Liver (tissue), 8 donors: ENCODE measurements at regions not wholly inside any gene's neighbourhood (a gene's known extent, or its start where the extent isn't known, plus 50 kb on each side); places are given as distances from the start of the nearest gene placed in this dataset.

Experiments used
- DNase-seq: peaks from one replicate; pipeline ENCODE4 v3.0.0-alpha.2; 2017; ENCODE audit warnings: low spot score
- H3K27ac ChIP-seq, 2 donors: one replicate each; pipeline ENCODE4 v1.7.0; 2013; ENCODE audit warnings: inconsistent platforms in 2 of 2, low read length in 2 of 2, control low read depth in 1 of 2, low read depth in 1 of 2, mild to moderate bottlenecking in 1 of 2
- H3K27me3 ChIP-seq, 4 donors: one replicate each; pipeline versions ENCODE4 v1.6.1 to v1.7.0; 2013; ENCODE audit warnings: low read length in 3 of 4, inconsistent platforms in 1 of 4, mild to moderate bottlenecking in 1 of 4, moderate library complexity in 1 of 4; ENCODE audit not compliant: control insufficient read depth in 4 of 4, insufficient read depth in 4 of 4
- H3K36me3 ChIP-seq, 4 donors: one replicate each; pipeline versions ENCODE4 v1.6.1 to v1.7.0; 2013; ENCODE audit warnings: low read length in 3 of 4, mild to moderate bottlenecking in 3 of 4, low read depth in 1 of 4, moderate library complexity in 1 of 4; ENCODE audit not compliant: control insufficient read depth in 4 of 4, insufficient read depth in 3 of 4
- H3K4me1 ChIP-seq, 4 donors: one replicate each; pipeline versions ENCODE4 v1.6.1 to v1.7.0; 2013; ENCODE audit warnings: low read length in 3 of 4, mild to moderate bottlenecking in 3 of 4, moderate library complexity in 1 of 4; ENCODE audit not compliant: control insufficient read depth in 4 of 4, insufficient read depth in 4 of 4
- H3K4me3 ChIP-seq, 3 donors: one replicate each; pipeline versions ENCODE4 v1.6.1 to v1.7.0; 2013; ENCODE audit warnings: low read length in 3 of 3, control low read depth in 1 of 3, low read depth in 1 of 3, mild to moderate bottlenecking in 1 of 3
- H3K9ac ChIP-seq, 2 donors: one replicate each; pipeline ENCODE4 v1.7.0; 2013; ENCODE audit warnings: low read length in 2 of 2, mild to moderate bottlenecking in 2 of 2, moderate library complexity in 2 of 2, control low read depth in 1 of 2, low read depth in 1 of 2
- H3K9me3 ChIP-seq, 4 donors: one replicate each; pipeline versions ENCODE4 v1.6.1 to v1.7.0; 2013; ENCODE audit warnings: low read length in 3 of 4; ENCODE audit not compliant: control insufficient read depth in 4 of 4
- EGR1 ChIP-seq, 2 donors: IDR thresholded peaks; 2 replicates each; pipeline ENCODE4 v1.6.1; 2016 to 2018; ENCODE audit warnings: antibody characterized with exemption in 2 of 2, low read depth in 2 of 2
- FOXA1 ChIP-seq: IDR thresholded peaks from 2 replicates; pipeline ENCODE4 v1.6.1; 2016; ENCODE audit warnings: antibody characterized with exemption
- FOXA2 ChIP-seq: IDR thresholded peaks from 2 replicates; pipeline ENCODE4 v1.6.1; 2016; ENCODE audit warnings: antibody characterized with exemption
- GABPA ChIP-seq, 2 donors: IDR thresholded peaks in 1 of 2; conservative IDR thresholded peaks in 1 of 2; 2 replicates each; pipeline ENCODE4 v1.6.1; 2016; ENCODE audit warnings: antibody characterized with exemption in 2 of 2, mild to moderate bottlenecking in 1 of 2, moderate library complexity in 1 of 2
- HNF4A ChIP-seq, 2 donors: conservative IDR thresholded peaks; 2 replicates each; pipeline ENCODE4 v1.6.1; 2016; ENCODE audit warnings: antibody characterized with exemption in 2 of 2, mild to moderate bottlenecking in 2 of 2
- HNF4G ChIP-seq: IDR thresholded peaks from 2 replicates; pipeline ENCODE4 v1.6.1; 2016; ENCODE audit warnings: antibody characterized with exemption
- JUND ChIP-seq, 2 donors: IDR thresholded peaks; 2 replicates each; pipeline ENCODE4 v1.6.1; 2016; ENCODE audit warnings: antibody characterized with exemption in 2 of 2
- NR2F2 ChIP-seq: IDR thresholded peaks from 2 replicates; pipeline ENCODE4 v1.6.1; 2016; ENCODE audit warnings: antibody characterized with exemption
- RAD21 ChIP-seq, 2 donors: IDR thresholded peaks; 2 replicates each; pipeline ENCODE4 v1.6.1; 2016; ENCODE audit warnings: antibody characterized with exemption in 2 of 2, mild to moderate bottlenecking in 2 of 2
- RXRA ChIP-seq, 2 donors: IDR thresholded peaks; 2 replicates each; pipeline ENCODE4 v1.6.1; 2017 to 2018; ENCODE audit warnings: antibody characterized with exemption in 2 of 2, mild to moderate bottlenecking in 1 of 2
- SP1 ChIP-seq: IDR thresholded peaks from 2 replicates; pipeline ENCODE4 v1.6.1; 2018; ENCODE audit warnings: antibody characterized with exemption, mild to moderate bottlenecking
- TAF1 ChIP-seq: conservative IDR thresholded peaks from 2 replicates; pipeline ENCODE4 v1.6.1; 2016; ENCODE audit warnings: antibody characterized with exemption, mild to moderate bottlenecking
- YY1 ChIP-seq: IDR thresholded peaks from 2 replicates; pipeline ENCODE4 v1.6.1; 2016; ENCODE audit warnings: antibody characterized with exemption, mild to moderate bottlenecking
- WGBS: extraction: QIAGEN DNeasy Blood & Tissue Kit; methylation state at CpG from one replicate; pipeline ENCODE4 v1.1.7; 2013; 5-methylcytosine and 5-hydroxymethylcytosine counted together
- TF ChIP-seq, protein P1 (sequence below): fragments of 150-350 bp; IDR thresholded peaks from 2 replicates; pipeline ENCODE4 v1.5.1; 2017; ENCODE audit warnings: improper control_type of control experiment, low read depth, low read length; ENCODE audit not compliant: missing input control
- TF ChIP-seq, protein P2 (sequence below): IDR thresholded peaks from 2 replicates; pipeline ENCODE4 v1.6.1; 2016; ENCODE audit warnings: antibody characterized with exemption, mild to moderate bottlenecking
- TF ChIP-seq, protein P3 (sequence below): IDR thresholded peaks from 2 replicates; pipeline ENCODE4 v1.6.1; 2016; ENCODE audit warnings: antibody characterized with exemption
- TF ChIP-seq, protein P4 (sequence below): IDR thresholded peaks from 2 replicates; pipeline ENCODE4 v1.6.1; 2016; ENCODE audit warnings: antibody characterized with exemption
- donor health status: healthy.
- donor health status: healthy.
- donor health status: healthy.
- donor health status: healthy.
- donor health status: healthy.

DNA sequence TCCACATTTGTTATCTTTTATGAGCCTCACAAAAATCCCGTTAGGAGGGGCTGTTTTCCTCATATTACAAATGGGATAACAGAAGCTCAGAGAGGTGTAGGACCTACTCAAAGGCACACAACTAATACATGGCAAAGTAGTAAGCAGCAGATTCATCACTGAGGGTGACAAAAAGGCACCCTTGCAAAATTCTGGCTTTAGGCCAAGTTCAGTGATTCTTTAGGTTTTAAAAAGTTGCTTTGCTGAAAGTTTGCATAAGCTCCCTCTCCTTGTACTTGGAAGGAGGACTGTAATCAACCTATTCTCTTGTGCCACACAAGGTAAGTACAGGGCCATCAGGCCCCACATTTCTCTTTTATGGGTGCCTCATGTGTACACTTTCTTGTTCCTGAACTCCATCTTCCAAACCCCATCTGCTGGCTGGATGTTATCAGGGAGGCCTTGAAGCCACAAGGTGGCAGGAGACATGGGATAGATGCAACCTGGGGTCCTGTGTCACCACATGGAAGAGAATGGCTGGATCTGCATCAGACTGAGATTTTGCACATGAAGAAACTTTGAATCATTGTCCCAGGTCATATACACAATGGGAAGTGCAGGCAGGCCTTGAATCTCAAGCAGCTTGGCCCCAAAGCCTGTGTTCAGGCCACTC lies 311.6 kb downstream of the MSX2 start:
- no peak for DNase-seq
- 76% methylated on average over 1 of the region's 1 CpG for WGBS
- TF ChIP-seq, protein P1, sequence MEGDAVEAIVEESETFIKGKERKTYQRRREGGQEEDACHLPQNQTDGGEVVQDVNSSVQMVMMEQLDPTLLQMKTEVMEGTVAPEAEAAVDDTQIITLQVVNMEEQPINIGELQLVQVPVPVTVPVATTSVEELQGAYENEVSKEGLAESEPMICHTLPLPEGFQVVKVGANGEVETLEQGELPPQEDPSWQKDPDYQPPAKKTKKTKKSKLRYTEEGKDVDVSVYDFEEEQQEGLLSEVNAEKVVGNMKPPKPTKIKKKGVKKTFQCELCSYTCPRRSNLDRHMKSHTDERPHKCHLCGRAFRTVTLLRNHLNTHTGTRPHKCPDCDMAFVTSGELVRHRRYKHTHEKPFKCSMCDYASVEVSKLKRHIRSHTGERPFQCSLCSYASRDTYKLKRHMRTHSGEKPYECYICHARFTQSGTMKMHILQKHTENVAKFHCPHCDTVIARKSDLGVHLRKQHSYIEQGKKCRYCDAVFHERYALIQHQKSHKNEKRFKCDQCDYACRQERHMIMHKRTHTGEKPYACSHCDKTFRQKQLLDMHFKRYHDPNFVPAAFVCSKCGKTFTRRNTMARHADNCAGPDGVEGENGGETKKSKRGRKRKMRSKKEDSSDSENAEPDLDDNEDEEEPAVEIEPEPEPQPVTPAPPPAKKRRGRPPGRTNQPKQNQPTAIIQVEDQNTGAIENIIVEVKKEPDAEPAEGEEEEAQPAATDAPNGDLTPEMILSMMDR, result no peak
- no peak for TF ChIP-seq YY1
- no peak for TF ChIP-seq HNF4G
- no peak for TF ChIP-seq TAF1
- no peak for TF ChIP-seq FOXA2
- no peak for TF ChIP-seq EGR1 (IDR thresholded peaks at IDR 0.05; ENCODE audit: low read depth in 2 of 2)
- TF ChIP-seq, protein P2, sequence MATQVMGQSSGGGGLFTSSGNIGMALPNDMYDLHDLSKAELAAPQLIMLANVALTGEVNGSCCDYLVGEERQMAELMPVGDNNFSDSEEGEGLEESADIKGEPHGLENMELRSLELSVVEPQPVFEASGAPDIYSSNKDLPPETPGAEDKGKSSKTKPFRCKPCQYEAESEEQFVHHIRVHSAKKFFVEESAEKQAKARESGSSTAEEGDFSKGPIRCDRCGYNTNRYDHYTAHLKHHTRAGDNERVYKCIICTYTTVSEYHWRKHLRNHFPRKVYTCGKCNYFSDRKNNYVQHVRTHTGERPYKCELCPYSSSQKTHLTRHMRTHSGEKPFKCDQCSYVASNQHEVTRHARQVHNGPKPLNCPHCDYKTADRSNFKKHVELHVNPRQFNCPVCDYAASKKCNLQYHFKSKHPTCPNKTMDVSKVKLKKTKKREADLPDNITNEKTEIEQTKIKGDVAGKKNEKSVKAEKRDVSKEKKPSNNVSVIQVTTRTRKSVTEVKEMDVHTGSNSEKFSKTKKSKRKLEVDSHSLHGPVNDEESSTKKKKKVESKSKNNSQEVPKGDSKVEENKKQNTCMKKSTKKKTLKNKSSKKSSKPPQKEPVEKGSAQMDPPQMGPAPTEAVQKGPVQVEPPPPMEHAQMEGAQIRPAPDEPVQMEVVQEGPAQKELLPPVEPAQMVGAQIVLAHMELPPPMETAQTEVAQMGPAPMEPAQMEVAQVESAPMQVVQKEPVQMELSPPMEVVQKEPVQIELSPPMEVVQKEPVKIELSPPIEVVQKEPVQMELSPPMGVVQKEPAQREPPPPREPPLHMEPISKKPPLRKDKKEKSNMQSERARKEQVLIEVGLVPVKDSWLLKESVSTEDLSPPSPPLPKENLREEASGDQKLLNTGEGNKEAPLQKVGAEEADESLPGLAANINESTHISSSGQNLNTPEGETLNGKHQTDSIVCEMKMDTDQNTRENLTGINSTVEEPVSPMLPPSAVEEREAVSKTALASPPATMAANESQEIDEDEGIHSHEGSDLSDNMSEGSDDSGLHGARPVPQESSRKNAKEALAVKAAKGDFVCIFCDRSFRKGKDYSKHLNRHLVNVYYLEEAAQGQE, result no peak
- no peak for TF ChIP-seq RAD21 (IDR thresholded peaks at IDR 0.05)
- TF ChIP-seq, protein P3, sequence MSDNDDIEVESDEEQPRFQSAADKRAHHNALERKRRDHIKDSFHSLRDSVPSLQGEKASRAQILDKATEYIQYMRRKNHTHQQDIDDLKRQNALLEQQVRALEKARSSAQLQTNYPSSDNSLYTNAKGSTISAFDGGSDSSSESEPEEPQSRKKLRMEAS, result no peak

DNA sequence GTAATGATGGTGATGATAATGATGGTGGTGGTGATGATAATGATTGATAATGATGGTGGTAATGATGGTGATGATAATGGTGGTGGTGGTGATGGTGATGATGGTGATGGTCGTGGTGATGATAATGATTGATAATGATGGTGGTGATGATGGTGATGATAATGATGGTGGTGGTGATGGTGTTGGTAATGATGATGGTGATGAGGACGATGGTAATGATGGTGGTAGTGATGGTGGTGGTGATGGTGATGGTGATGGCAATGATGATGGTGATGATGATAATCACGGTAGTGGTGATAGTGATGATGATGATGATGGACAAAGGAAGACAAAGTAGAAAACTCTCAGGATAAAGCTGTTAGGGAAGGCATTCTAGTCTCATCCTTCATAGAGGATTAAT lies 310.5 kb downstream of the MSX2 start:
- WGBS, result 88% methylated on average over 3 of the region's 3 CpGs
- no peak for DNase-seq
- no peak for TF ChIP-seq HNF4A (conservative IDR thresholded peaks at IDR 0.05)
- no peak for TF ChIP-seq EGR1 (IDR thresholded peaks at IDR 0.05; ENCODE audit: low read depth in 2 of 2)
- TF ChIP-seq FOXA2, result no peak
- no peak for TF ChIP-seq RAD21 (IDR thresholded peaks at IDR 0.05)
- no peak for TF ChIP-seq FOXA1
- TF ChIP-seq, protein P3, result no peak
- no peak for TF ChIP-seq GABPA (IDR thresholded peaks at IDR 0.05 in 1 of 2, conservative IDR thresholded peaks at IDR 0.05 in 1 of 2)
- no peak for TF ChIP-seq SP1
- no peak for TF ChIP-seq RXRA (IDR thresholded peaks at IDR 0.05)
- TF ChIP-seq JUND (IDR thresholded peaks at IDR 0.05), result no peak
- TF ChIP-seq, protein P4, sequence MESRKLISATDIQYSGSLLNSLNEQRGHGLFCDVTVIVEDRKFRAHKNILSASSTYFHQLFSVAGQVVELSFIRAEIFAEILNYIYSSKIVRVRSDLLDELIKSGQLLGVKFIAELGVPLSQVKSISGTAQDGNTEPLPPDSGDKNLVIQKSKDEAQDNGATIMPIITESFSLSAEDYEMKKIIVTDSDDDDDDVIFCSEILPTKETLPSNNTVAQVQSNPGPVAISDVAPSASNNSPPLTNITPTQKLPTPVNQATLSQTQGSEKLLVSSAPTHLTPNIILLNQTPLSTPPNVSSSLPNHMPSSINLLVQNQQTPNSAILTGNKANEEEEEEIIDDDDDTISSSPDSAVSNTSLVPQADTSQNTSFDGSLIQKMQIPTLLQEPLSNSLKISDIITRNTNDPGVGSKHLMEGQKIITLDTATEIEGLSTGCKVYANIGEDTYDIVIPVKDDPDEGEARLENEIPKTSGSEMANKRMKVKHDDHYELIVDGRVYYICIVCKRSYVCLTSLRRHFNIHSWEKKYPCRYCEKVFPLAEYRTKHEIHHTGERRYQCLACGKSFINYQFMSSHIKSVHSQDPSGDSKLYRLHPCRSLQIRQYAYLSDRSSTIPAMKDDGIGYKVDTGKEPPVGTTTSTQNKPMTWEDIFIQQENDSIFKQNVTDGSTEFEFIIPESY, result no peak
- TF ChIP-seq, protein P2, result no peak
- no peak for TF ChIP-seq NR2F2
- TF ChIP-seq TAF1, result no peak
- TF ChIP-seq, protein P1, result no peak
- no peaks in the 10 kb centered on the region for H3K27me3 ChIP-seq
- no peak overlapping the region for H3K4me3 ChIP-seq
- no peaks in the 10 kb centered on the region for H3K36me3 ChIP-seq
- no peaks in the 10 kb centered on the region for H3K9me3 ChIP-seq
- H3K27ac ChIP-seq, result no peak overlapping the region
- no peak overlapping the region for H3K9ac ChIP-seq
- H3K4me1 ChIP-seq, result no peaks in the 10 kb centered on the region

More for the DNA sequence above, 311.6 kb downstream of the MSX2 start:
- no peaks in the 10 kb centered on the region for H3K9me3 ChIP-seq
- H3K27me3 ChIP-seq, result no peaks in the 10 kb centered on the region
- no peak overlapping the region for H3K9ac ChIP-seq
- H3K4me1 ChIP-seq, result no peaks in the 10 kb centered on the region
- no peak overlapping the region for H3K27ac ChIP-seq
- H3K36me3 ChIP-seq, result no peaks in the 10 kb centered on the region
- H3K4me3 ChIP-seq, result no peak overlapping the region
